Caco-2 (cell line): ENCODE measurements at regions not wholly inside any gene's neighbourhood (a gene's known extent, or its start where the extent isn't known, plus 50 kb on each side); places are given as distances from the start of the nearest gene placed in this dataset.

Experiments
- BruUV-seq: library from RNA; stranded (reverse); fragments of 400-500 nt; replicated peaks from 2 replicates; lab custom pipeline; 2021; lab: Mats Ljungman, UMichigan
- CTCF ChIA-PET: fragments of 300-600 bp; sonication (Branson Sonifier 250); formaldehyde crosslinking; loops from one replicate; lab custom pipeline; 2022; ENCODE audit warnings: antibody characterized with exemption; lab: Charles Lee
- POLR2A ChIA-PET: fragments of 300-600 bp; sonication (Branson Sonifier 250); formaldehyde crosslinking; loops from one replicate; lab custom pipeline; 2022; ENCODE audit warnings: antibody characterized with exemption; lab: Charles Lee
- DNase-seq, 2 experiments: peaks; one replicate each; pipeline versions ENCODE4 v3.0.0 to v3.0.0-alpha.2; 2020 to 2022
- H3K27me3 ChIP-seq: replicated peaks from 2 replicates; pipeline ENCODE4 v1.6.0; 2011; ENCODE audit warnings: low read length; ENCODE audit not compliant: control insufficient read depth, insufficient read depth
- H3K36me3 ChIP-seq: 2 replicates; pipeline ENCODE4 v1.5.1; 2011; ENCODE audit warnings: low read length; ENCODE audit not compliant: control insufficient read depth, insufficient read depth
- H3K4me1 ChIP-seq: fragments of 250-450 bp; sonication (Bioruptor Pico); 2 replicates; pipeline ENCODE4 v1.5.1; 2020; ENCODE audit warnings: mild to moderate bottlenecking
- H3K4me3 ChIP-seq: 2 replicates; pipeline ENCODE4 v1.5.1; 2011; ENCODE audit warnings: low read depth, mild to moderate bottlenecking, control low read depth, low read length
- H3K9me3 ChIP-seq: fragments of 250-450 bp; sonication (Bioruptor Pico); 2 replicates; pipeline ENCODE4 v1.5.1; 2020; ENCODE audit warnings: mild to moderate bottlenecking, moderate library complexity
- H3K27ac Mint-ChIP-seq: one replicate; pipeline ENCODE4 v1.8.0; 2022; ENCODE audit warnings: mixed read lengths; ENCODE audit not compliant: unreplicated experiment
- H3K27me3 Mint-ChIP-seq: one replicate; pipeline ENCODE4 v1.8.0; 2022; ENCODE audit warnings: mixed read lengths; ENCODE audit not compliant: insufficient read depth, unreplicated experiment
- H3K36me3 Mint-ChIP-seq: one replicate; pipeline ENCODE4 v1.8.0; 2022; ENCODE audit warnings: mild to moderate bottlenecking, mixed read lengths; ENCODE audit not compliant: insufficient read depth, unreplicated experiment
- H3K4me1 Mint-ChIP-seq: one replicate; pipeline ENCODE4 v1.8.0; 2022; ENCODE audit warnings: low read depth, mixed read lengths; ENCODE audit not compliant: unreplicated experiment
- H3K4me3 Mint-ChIP-seq: one replicate; pipeline ENCODE4 v1.8.0; 2022; ENCODE audit warnings: mild to moderate bottlenecking, moderate library complexity, mixed read lengths; ENCODE audit not compliant: unreplicated experiment
- H3K9me3 Mint-ChIP-seq: one replicate; pipeline ENCODE4 v1.8.0; 2022; ENCODE audit warnings: mixed read lengths; ENCODE audit not compliant: unreplicated experiment
- CTCF ChIP-seq, 2 experiments: fragments of 200-600 bp in 1 of 2; IDR thresholded peaks; 1 replicate in 1 of 2; 2 replicates in 1 of 2; pipeline versions ENCODE4 v1.5.1 to v1.8.0; 2011 to 2022; ENCODE audit warnings: antibody characterized with exemption in 1 of 2, control low read depth in 1 of 2, inconsistent platforms in 1 of 2, low read depth in 1 of 2, low read length in 1 of 2, mild to moderate bottlenecking in 1 of 2, moderate library complexity in 1 of 2; ENCODE audit not compliant: insufficient read depth in 1 of 2, severe bottlenecking in 1 of 2, unreplicated experiment in 1 of 2
- intact Hi-C: fragments of 100-400 bp; cut with micrococcal nuclease; formaldehyde crosslinking; loops from one replicate; pipeline ENCODE4 v1.10.0; 2022; ENCODE audit not compliant: unreplicated experiment

DNA sequence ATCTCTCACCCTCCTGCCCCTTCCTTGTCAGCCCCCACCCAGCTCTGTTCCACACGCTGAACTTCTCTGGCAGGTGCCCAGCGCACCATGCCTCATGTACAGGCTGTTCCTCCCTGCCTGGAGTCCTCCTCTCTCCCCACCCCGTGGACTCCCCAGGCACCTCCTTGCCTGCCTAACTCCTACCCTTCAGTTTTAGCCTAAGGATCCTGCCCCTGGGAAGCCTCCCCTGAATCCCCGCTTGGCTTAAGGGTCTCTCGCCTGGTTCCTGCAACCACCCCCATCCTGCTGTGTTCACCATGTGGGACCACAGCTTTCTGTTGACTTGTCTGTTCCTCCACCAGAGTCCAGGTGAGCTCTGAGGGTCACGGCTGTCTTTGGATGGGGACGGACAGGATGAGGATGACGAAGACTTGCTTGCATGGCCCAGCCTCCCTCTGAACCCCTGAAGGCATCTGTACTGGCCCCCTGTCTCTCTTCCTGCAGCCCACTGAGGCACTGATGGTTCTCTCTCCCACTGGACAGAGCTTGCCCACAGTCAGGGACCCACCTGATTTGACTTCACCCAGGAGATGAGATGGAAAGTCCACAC, 153.2 kb upstream of the C1orf174 start:
- no peaks in the 10 kb centered on the region for H3K27me3 ChIP-seq
- POLR2A ChIA-PET, result no interaction called here
- Mint-ChIP-seq H3K4me3 (no peak overlapping the region), H3K4me1 (no peaks in the 10 kb centered on the region), H3K27ac (no peak overlapping the region), H3K9me3 (no peaks in the 10 kb centered on the region), H3K27me3 (peaks cover 10% of the 10 kb centered on the region), H3K36me3 (no peaks in the 10 kb centered on the region)
- TF ChIP-seq CTCF (IDR thresholded peaks at IDR 0.05; ENCODE audit: insufficient read depth in 1 of 2, low read depth in 1 of 2, low read length in 1 of 2, severe bottlenecking in 1 of 2, unreplicated experiment in 1 of 2), result no peak
- no peak overlapping the region for H3K4me3 ChIP-seq
- H3K9me3 ChIP-seq, result no peaks in the 10 kb centered on the region
- BruUV-seq, result no TSS peak
- intact Hi-C loops, result no loop called here
- DNase-seq, result no peak
- no peaks in the 10 kb centered on the region for H3K4me1 ChIP-seq
- H3K36me3 ChIP-seq, result no peaks in the 10 kb centered on the region
- CTCF ChIA-PET, result no interaction called here

DNA sequence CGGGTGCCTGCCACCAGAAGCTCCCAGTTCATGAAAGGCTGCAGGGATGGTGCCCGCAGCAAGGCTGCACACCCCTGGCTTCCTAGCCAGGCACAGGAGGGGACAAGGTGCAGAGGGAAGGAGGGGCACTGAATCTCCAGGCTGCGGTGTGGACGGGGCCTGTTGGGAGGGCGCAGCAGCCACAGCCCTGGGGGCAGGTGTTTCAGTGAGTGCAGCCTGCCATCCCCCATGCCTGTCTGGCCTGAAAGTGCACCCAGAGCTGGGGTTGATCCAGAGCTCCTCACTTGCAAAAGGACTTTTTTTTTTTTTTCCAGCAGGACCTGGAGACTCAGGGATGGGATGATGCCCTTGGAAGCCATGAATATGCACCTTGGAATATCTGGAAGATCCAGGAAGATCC, 153.7 kb upstream of the C1orf174 start:
- ChIA-PET POLR2A (no interaction called here), CTCF (no interaction called here)
- no peak for TF ChIP-seq CTCF (IDR thresholded peaks at IDR 0.05; ENCODE audit: insufficient read depth in 1 of 2, low read depth in 1 of 2, low read length in 1 of 2, severe bottlenecking in 1 of 2, unreplicated experiment in 1 of 2)
- H3K9me3 Mint-ChIP-seq, result no peaks in the 10 kb centered on the region
- BruUV-seq, result no TSS peak
- no peak overlapping the region for H3K27ac Mint-ChIP-seq
- Histone ChIP-seq H3K36me3 (no peaks in the 10 kb centered on the region), H3K9me3 (no peaks in the 10 kb centered on the region), H3K4me3 (no peak overlapping the region), H3K27me3 (no peaks in the 10 kb centered on the region), H3K4me1 (no peaks in the 10 kb centered on the region)
- H3K27me3 Mint-ChIP-seq, result peaks cover 10% of the 10 kb centered on the region
- no peak overlapping the region for H3K4me3 Mint-ChIP-seq
- no peak for DNase-seq
- H3K4me1 Mint-ChIP-seq, result no peaks in the 10 kb centered on the region
- H3K36me3 Mint-ChIP-seq, result no peaks in the 10 kb centered on the region
- intact Hi-C loops, result no loop called here

DNA sequence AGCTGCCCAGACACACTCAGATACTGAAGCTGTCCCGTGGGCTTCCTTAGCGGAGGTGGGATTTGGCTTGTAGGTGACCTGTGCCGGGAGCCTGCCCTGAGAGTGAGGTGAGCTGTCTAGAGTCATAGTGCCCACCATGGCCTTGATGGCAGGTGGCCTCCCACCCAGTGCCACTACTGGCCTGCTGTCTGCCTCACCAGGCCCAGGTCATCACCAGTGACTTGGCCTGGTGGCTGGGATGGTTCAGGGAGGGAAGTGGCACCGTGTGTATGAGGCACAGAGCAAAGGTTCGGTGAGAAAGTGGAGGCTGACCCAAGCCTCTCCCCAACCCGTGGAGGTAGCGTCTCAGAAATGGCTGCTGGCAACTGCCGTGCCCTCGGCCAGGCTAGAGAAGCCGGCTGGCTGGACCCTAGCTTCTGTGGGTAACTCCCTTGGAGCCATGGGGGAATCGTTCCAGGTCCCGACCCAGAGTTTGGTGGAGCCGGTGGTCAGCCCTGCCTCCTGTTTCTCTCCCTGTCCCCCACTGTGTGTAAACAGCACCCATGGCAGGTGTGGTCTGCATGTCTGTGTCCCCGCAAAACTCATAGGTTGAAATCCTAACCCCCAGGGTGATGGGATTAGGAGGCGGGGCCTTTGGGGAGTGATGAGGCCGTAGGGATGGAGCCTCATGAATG, 155.4 kb upstream of the C1orf174 start:
- Mint-ChIP-seq H3K4me1 (no peaks in the 10 kb centered on the region), H3K4me3 (no peak overlapping the region), H3K27me3 (peaks cover 7% of the 10 kb centered on the region), H3K9me3 (no peaks in the 10 kb centered on the region), H3K27ac (no peak overlapping the region), H3K36me3 (no peaks in the 10 kb centered on the region)
- H3K9me3 ChIP-seq, result no peaks in the 10 kb centered on the region
- no peak for DNase-seq
- no peak overlapping the region for H3K4me3 ChIP-seq
- H3K36me3 ChIP-seq, result no peaks in the 10 kb centered on the region
- no peak for TF ChIP-seq CTCF (IDR thresholded peaks at IDR 0.05; ENCODE audit: insufficient read depth in 1 of 2, low read depth in 1 of 2, low read length in 1 of 2, severe bottlenecking in 1 of 2, unreplicated experiment in 1 of 2)
- no peaks in the 10 kb centered on the region for H3K27me3 ChIP-seq
- BruUV-seq, result no TSS peak
- intact Hi-C loops, result no loop called here
- CTCF ChIA-PET, result no interaction called here
- POLR2A ChIA-PET, result no interaction called here
- H3K4me1 ChIP-seq, result no peaks in the 10 kb centered on the region
